ENCODE measurements at regions not wholly inside any gene's neighbourhood (a gene's known extent, or its start where the extent isn't known, plus 50 kb on each side); places are given as distances from the start of the nearest gene placed in this dataset.
A peak's percentile ranks its signal among the peaks of the same experiment; 100 is the strongest.
"Not testable (repeated sequence)": the region's sequence is repeated elsewhere in the genome, so short reads cannot be mapped to it uniquely, and the experiment has no call there.

DNA sequence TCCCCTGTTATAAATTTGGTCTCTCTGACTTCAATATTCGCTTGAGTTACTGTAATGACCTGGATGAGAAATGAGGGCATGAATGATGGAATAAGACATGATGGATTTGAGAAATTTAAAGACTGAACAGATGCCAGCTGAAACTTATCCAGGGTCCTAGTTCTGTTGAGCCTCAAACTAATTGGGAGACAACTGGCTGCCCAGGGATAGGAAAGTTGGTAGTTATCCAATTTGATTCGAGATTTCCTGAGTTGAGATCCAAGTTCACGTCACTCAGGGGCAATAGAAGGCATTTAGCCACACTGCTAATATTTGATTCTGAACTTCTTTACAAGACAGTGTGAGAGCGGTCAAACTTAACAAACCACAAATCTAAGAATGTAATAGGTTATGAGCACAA is 159.0 kb upstream of the CXCL13 start:
- no peak for DNase-seq
- Histone ChIP-seq H3K4me3 (ENCODE audit: low read length) (no peak overlapping the region), H3K4me1 (ENCODE audit: control insufficient read depth, insufficient read depth, low read length) (no peaks in the 10 kb centered on the region), H3K27me3 (ENCODE audit: control insufficient read depth, insufficient read depth) (no peaks in the 10 kb centered on the region), H3K27ac (ENCODE audit: low read length) (no peak overlapping the region), H3K9me3 (ENCODE audit: control insufficient read depth, low read length) (no peaks in the 10 kb centered on the region)
- intact Hi-C loops (cut with DNase I): no loop called here
- WGBS: 47% methylated on average over 4 of the region's 4 CpGs
- ATAC-seq: peak; percentile 36 to 48

DNA sequence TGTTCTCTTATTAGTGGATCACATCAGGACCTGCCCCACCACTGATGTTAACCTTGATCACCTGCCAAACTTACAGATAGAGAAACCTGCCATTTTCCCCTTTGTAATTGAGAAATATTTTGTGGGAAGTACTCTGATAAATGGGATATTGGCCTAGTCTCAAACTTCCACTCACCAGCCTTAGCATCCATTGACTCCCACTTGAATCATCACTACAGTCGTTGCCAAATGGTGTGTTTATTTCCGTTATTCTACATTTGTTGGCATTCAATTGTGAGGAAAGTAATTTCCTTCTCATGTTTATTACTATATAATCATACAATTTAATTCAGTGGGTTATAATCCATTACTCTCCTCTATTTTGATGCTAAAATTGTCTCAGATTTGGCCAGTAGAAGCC is 156.4 kb upstream of the CXCL13 start:
- H3K9me3 ChIP-seq (ENCODE audit: control insufficient read depth, low read length): no peaks in the 10 kb centered on the region
- DNase-seq (no peak), ATAC-seq (no peak)
- WGBS: 52% methylated on average over 2 of the region's 2 CpGs
- H3K27me3 ChIP-seq (ENCODE audit: control insufficient read depth, insufficient read depth): no peaks in the 10 kb centered on the region
- intact Hi-C loops (cut with DNase I): no loop called here
- H3K4me3 ChIP-seq (ENCODE audit: low read length): no peak overlapping the region
- H3K4me1 ChIP-seq (ENCODE audit: control insufficient read depth, insufficient read depth, low read length): no peaks in the 10 kb centered on the region
- H3K27ac ChIP-seq (ENCODE audit: low read length): no peak overlapping the region

DNA sequence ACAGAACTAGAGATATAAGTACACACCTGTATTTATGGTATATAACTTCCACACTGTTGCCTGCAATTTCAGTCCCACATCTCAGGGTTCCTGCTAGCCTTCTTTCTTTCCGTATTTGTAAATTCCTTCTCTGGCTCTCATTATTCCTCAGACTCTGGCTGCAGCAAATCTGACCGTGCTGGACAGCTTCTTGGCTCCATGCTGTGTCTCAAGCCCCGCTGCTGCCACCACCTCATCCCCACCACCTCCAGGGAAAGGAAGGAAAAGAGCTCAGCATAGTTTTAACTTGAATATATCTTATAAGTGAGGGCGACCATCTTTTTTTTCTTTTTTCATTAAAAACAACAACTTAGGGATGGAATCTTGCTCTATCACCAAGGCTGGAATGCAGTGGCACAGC is 155.6 kb upstream of the CXCL13 start:
- DNase-seq (no peak), ATAC-seq (no peak)
- 54% methylated on average over 4 of the region's 4 CpGs for WGBS
- intact Hi-C loops (cut with DNase I): no loop called here
- no peaks in the 10 kb centered on the region for H3K9me3 ChIP-seq (ENCODE audit: control insufficient read depth, low read length)
- no peaks in the 10 kb centered on the region for H3K4me1 ChIP-seq (ENCODE audit: control insufficient read depth, insufficient read depth, low read length)
- H3K27ac ChIP-seq (ENCODE audit: low read length): no peak overlapping the region
- H3K4me3 ChIP-seq (ENCODE audit: low read length): no peak overlapping the region
- H3K27me3 ChIP-seq (ENCODE audit: control insufficient read depth, insufficient read depth): no peaks in the 10 kb centered on the region

DNA sequence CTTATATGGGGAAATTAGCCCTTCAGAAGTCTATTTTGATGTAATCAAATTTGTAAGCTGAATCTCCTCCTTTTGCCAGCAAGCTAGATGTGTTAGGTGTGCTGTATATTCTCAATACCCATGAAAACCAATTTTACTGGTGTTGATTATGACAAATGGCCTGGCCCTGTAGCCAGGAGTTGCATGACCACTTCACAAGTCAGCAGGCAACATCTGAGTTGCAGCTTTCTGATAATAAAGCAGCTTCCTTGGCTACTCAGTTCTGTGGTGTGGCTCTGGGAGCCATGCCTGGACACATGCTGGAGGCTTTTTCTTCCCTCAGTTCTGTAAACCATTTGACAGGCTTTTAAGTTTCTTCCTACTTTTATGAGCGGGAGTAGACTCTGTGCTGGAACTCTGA is 154.1 kb upstream of the CXCL13 start:
- intact Hi-C loops (cut with DNase I): no loop called here
- no peaks in the 10 kb centered on the region for H3K4me1 ChIP-seq (ENCODE audit: control insufficient read depth, insufficient read depth, low read length)
- 6% methylated on average over 1 of the region's 1 CpG for WGBS

DNA sequence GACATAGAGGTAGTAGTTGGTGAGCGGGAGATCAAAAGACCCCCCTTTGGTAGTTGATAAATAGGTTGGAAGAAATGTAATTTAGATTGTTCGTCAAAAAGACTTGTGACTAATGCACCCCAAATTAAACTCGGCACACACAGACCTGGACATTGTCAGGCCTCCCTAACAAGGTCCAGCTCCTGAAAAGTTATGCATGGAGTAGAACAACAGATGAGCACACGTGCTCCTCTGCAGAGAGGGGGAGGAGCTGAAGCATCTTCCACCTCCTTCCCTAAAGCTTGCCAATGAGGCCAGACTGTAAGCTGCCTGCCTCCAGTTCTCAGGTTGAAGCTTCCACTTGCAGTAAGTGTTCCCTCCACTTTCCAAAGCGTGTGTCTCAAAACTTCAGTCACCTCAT is 153.5 kb upstream of the CXCL13 start:
- H3K27ac ChIP-seq (ENCODE audit: low read length); ATAC-seq; H3K9me3 ChIP-seq (ENCODE audit: control insufficient read depth, low read length); DNase-seq; H3K4me3 ChIP-seq (ENCODE audit: low read length); H3K27me3 ChIP-seq (ENCODE audit: control insufficient read depth, insufficient read depth); intact Hi-C loops (cut with DNase I); H3K4me1 ChIP-seq (ENCODE audit: control insufficient read depth, insufficient read depth, low read length): not testable (repeated sequence)
- WGBS: 61% methylated on average over 5 of the region's 5 CpGs

More for the DNA sequence above, 154.1 kb upstream of the CXCL13 start:
- DNase-seq (no peak), ATAC-seq (no peak)
- Histone ChIP-seq H3K9me3 (ENCODE audit: control insufficient read depth, low read length) (no peaks in the 10 kb centered on the region), H3K4me3 (ENCODE audit: low read length) (no peak overlapping the region), H3K27ac (ENCODE audit: low read length) (no peak overlapping the region), H3K27me3 (ENCODE audit: control insufficient read depth, insufficient read depth) (no peaks in the 10 kb centered on the region)

DNA sequence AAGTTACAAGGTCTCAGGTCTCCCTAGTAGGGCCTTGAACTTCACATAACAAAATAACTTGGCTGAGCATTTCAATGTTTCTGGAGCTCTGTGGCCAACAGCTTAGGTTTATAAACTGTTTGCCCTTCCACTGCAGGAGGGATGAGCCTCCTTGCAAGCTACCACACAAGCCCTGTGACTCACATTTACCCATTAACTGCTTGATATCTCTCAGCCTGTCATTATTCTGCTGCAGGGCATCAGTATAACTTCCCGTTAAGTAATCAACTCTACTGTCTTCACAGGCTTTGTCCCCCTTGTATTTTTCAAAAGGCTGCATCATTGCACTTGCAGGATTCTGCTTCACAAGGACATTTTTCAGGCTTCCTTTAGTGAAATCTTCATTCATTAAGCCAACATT is 151.7 kb upstream of the CXCL13 start:
- no peak for ATAC-seq

DNA sequence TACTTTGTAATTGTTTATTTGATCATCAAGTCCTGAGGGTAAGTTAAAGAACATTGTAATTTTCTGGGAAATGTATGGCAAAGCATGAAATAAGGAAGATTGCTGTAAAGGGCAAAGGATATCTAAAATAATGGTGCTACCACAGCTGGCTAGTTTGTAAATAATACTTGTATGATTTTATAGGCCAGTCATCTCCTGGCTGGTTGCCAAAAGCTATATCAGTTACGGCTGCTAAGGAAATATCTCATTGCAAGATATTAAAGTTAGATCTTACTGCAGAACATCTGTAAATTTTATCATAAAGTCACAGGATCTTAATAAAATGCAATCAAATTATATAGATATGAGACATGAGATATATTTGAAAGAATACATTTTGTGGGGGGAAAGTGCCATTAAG is 150.8 kb upstream of the CXCL13 start:
- Histone ChIP-seq H3K4me1 (ENCODE audit: control insufficient read depth, insufficient read depth, low read length) (no peaks in the 10 kb centered on the region), H3K27me3 (ENCODE audit: control insufficient read depth, insufficient read depth) (no peaks in the 10 kb centered on the region), H3K27ac (ENCODE audit: low read length) (no peak overlapping the region), H3K4me3 (ENCODE audit: low read length) (no peak overlapping the region), H3K9me3 (ENCODE audit: control insufficient read depth, low read length) (no peaks in the 10 kb centered on the region)
- WGBS: 0% methylated on average over 1 of the region's 1 CpG
- ATAC-seq: no peak
- no peak for DNase-seq
- intact Hi-C loops (cut with DNase I): no loop called here

More for the DNA sequence above, 151.7 kb upstream of the CXCL13 start:
- H3K4me3 ChIP-seq (ENCODE audit: low read length): no peak overlapping the region
- no peak for DNase-seq
- WGBS: 75% methylated on average over 1 of the region's 1 CpG
- no peaks in the 10 kb centered on the region for H3K4me1 ChIP-seq (ENCODE audit: control insufficient read depth, insufficient read depth, low read length)
- H3K9me3 ChIP-seq (ENCODE audit: control insufficient read depth, low read length): no peaks in the 10 kb centered on the region
- H3K27me3 ChIP-seq (ENCODE audit: control insufficient read depth, insufficient read depth): no peaks in the 10 kb centered on the region
- intact Hi-C loops (cut with DNase I): no loop called here
- H3K27ac ChIP-seq (ENCODE audit: low read length): no peak overlapping the region

DNA sequence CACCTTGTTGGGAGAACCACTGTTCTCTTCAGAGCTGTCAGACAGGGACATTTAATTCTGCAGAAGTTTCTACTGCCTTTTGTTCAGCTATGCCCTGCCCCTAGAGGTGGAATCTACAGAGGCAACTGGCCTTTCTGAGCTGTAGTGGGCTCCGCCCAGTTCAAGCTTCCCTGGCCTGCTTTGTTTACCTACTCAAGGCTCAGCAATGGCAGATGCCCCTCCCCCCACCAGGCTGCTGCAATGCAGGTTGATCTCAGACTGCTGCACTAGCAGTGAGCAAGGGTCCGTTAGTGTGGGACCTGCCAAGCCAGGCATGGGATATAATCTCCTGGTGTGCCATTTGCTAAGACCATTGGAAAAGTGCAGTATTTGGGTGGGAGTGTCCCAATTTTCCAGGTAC is 141.5 kb upstream of the CXCL13 start:
- WGBS: 89% methylated on average over 2 of the region's 2 CpGs
- not testable (repeated sequence) for H3K27ac ChIP-seq (ENCODE audit: low read length); H3K9me3 ChIP-seq (ENCODE audit: control insufficient read depth, low read length); H3K4me1 ChIP-seq (ENCODE audit: control insufficient read depth, insufficient read depth, low read length); ATAC-seq; H3K27me3 ChIP-seq (ENCODE audit: control insufficient read depth, insufficient read depth); H3K4me3 ChIP-seq (ENCODE audit: low read length)
- peak in 1 of 3 donors; percentile 20 for DNase-seq
- intact Hi-C loops (cut with DNase I): loop anchor here in 1 of 4 donors (10.0 kb wide), 1 partner anchor 141 kb away; the partner anchor contains the start of gene CXCL13

DNA sequence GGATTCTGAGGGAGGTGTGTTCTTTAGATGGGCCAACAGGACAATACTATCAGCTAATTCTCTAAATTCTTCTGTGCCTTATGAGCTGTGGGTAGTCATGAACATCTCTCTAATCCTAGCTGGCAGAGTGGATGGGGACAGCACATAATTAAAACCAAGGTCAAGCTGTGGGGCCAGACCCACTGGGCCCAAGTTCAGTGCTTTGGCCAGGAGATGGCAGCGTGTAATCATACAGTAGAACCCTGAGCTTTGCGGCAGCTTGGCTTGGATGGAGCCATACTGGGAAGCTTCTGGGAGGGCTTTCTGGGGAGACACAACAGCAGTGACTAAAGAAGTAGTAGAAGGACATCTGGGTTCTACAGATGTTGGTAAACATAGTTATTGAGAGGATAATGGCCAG is 140.3 kb upstream of the CXCL13 start:
- H3K4me1 ChIP-seq (ENCODE audit: control insufficient read depth, insufficient read depth, low read length): no peaks in the 10 kb centered on the region
- 82% methylated on average over 2 of the region's 2 CpGs for WGBS
- no peak overlapping the region for H3K4me3 ChIP-seq (ENCODE audit: low read length)
- no peak overlapping the region for H3K27ac ChIP-seq (ENCODE audit: low read length)
- DNase-seq (no peak), ATAC-seq (peak; percentile 38 to 43)
- intact Hi-C loops (cut with DNase I): loop anchor here in 1 of 4 donors (10.0 kb wide), 1 partner anchor 140 kb away; the partner anchor contains the start of gene CXCL13
- no peaks in the 10 kb centered on the region for H3K27me3 ChIP-seq (ENCODE audit: control insufficient read depth, insufficient read depth)
- peaks cover 2% of the 10 kb centered on the region for H3K9me3 ChIP-seq (ENCODE audit: control insufficient read depth, low read length)

DNA sequence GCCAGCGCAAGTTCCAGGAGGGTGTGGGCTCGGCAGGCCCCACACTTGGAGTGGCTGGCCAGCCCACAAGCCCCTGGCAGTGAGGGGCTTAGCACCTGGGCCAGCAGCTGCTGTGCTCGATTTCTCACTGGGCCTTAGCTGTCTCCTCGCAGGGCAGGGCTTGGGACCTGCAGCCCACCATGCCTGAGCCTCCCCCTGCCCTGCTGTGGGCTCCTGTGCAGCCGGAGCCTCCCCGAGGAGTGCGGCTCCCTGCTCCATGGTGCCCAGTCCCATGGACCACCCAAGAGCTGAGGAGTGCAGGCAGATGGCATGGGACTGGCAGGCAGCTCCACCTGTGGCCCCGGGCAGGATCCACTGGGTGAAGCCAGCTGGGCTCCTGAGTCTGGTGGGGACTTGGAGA is 139.2 kb upstream of the CXCL13 start:
- ATAC-seq (no peak), DNase-seq (no peak)
- Histone ChIP-seq H3K27me3 (ENCODE audit: control insufficient read depth, insufficient read depth) (no peaks in the 10 kb centered on the region), H3K27ac (ENCODE audit: low read length) (no peak overlapping the region), H3K9me3 (ENCODE audit: control insufficient read depth, low read length) (peaks cover 2% of the 10 kb centered on the region), H3K4me3 (ENCODE audit: low read length) (no peak overlapping the region), H3K4me1 (ENCODE audit: control insufficient read depth, insufficient read depth, low read length) (no peaks in the 10 kb centered on the region)
- intact Hi-C loops (cut with DNase I): loop anchor here in 1 of 4 donors (10.0 kb wide), 1 partner anchor 138 kb away; the partner anchor contains the start of gene CXCL13
- 93% methylated on average over 8 of the region's 8 CpGs for WGBS

DNA sequence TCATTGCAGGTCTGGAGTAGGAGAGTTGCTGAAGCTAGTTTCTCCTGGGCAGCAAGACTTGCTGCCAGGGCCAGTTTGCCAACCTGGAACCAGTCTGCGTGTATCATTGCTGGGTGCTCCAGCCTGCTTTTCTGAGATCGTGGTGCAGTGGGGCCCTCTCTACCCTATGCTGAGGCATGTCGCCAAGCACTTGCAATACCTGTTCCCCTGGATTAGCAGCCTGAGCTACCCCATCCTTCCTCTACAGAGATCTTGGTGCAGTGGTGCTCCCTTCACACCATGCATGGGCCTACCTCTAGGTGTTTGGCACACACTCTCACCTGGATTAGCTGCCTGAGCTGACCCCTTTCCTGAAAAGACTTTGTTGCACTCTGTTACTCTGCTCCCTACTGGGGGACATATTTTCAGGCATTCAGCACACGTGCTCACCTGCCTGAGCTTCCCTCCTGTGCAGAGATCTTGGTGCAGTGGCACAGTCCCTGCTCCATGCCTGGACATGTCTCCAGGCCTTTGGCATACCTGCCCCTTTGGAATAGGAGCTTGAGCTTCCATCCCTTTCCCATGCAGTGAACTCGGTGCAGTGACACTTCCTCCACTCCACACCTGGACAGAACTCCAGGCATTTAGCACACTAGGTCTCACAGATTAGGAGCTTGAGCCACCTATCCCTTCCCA is 133.7 kb upstream of the CXCL13 start:
- Histone ChIP-seq H3K9me3 (ENCODE audit: control insufficient read depth, low read length) (no peaks in the 10 kb centered on the region), H3K27me3 (ENCODE audit: control insufficient read depth, insufficient read depth) (no peaks in the 10 kb centered on the region), H3K27ac (ENCODE audit: low read length) (no peak overlapping the region), H3K4me1 (ENCODE audit: control insufficient read depth, insufficient read depth, low read length) (no peaks in the 10 kb centered on the region), H3K4me3 (ENCODE audit: low read length) (no peak overlapping the region)
- 92% methylated on average over 5 of the region's 5 CpGs for WGBS
- no peak for ATAC-seq
- intact Hi-C loops (cut with DNase I): no loop called here
- no peak for DNase-seq

DNA sequence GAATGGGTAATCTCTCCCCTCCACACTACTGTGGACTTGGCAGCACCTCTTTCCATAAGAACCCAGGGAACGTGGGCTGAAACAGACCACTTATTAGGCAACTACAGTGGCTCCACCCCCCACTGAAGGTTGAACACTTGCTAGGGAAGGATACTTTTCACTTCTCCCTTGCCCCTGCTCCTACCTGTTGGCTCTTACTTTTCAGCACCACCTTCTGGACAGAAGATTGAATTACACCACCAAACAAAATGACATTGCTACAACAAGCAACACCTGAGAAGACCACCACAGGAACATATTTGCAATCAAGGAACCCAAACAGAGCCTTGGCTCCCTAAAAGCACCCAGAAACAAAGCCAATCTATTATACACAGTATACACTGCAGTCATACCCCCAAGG is 132.1 kb upstream of the CXCL13 start:
- intact Hi-C loops (cut with DNase I): no loop called here
- Histone ChIP-seq H3K27me3 (ENCODE audit: control insufficient read depth, insufficient read depth) (no peaks in the 10 kb centered on the region), H3K4me1 (ENCODE audit: control insufficient read depth, insufficient read depth, low read length) (no peaks in the 10 kb centered on the region), H3K9me3 (ENCODE audit: control insufficient read depth, low read length) (no peaks in the 10 kb centered on the region), H3K4me3 (ENCODE audit: low read length) (no peak overlapping the region), H3K27ac (ENCODE audit: low read length) (no peak overlapping the region)
- no peak for ATAC-seq
- 40% methylated on average over 1 of the region's 1 CpG for WGBS
- no peak for DNase-seq

Measured in right cardiac atrium (tissue), 5 donors.